OCI-LY3 (cell line): ENCODE measurements at regions not wholly inside any gene's neighbourhood (a gene's known extent, or its start where the extent isn't known, plus 50 kb on each side); places are given as distances from the start of the nearest gene placed in this dataset.

Experiments
- H2AFZ ChIP-seq: fragments of 200-600, 300-600 bp; shearing (Covaris generic); 2 replicates; pipeline ENCODE4 v1.6.0; 2014; ENCODE audit warnings: antibody characterized with exemption, low read depth, low read length
- H3K27ac ChIP-seq: fragments of 200-600, 300-600 bp; sonication (generic); 2 replicates; pipeline ENCODE4 v1.5.1; 2014; ENCODE audit warnings: mild to moderate bottlenecking, low read length, moderate library complexity, mixed read lengths
- H3K27me3 ChIP-seq: fragments of 200-600, 300-600 bp; sonication (generic); 2 replicates; pipeline ENCODE4 v1.6.1; 2014; ENCODE audit warnings: low read depth, low read length, mixed read lengths
- H3K36me3 ChIP-seq: fragments of 200-600, 300-600 bp; sonication (generic); replicated peaks from 2 replicates; pipeline ENCODE3; 2014; ENCODE audit warnings: low read depth, low read length, mixed read lengths
- H3K4me1 ChIP-seq: fragments of 300-600, 200-600 bp; sonication (generic); 2 replicates; pipeline ENCODE4 v1.6.1; 2014; ENCODE audit warnings: low read length, mixed read lengths
- H3K4me2 ChIP-seq: fragments of 200-600, 300-600 bp; sonication (generic); 2 replicates; pipeline ENCODE4 v1.6.1; 2014; ENCODE audit warnings: low read length, mixed read lengths
- H3K4me3 ChIP-seq: fragments of 300-600, 200-600 bp; sonication (generic); 2 replicates; pipeline ENCODE4 v1.5.1; 2014; ENCODE audit warnings: antibody characterized with exemption, mild to moderate bottlenecking, low read length, moderate library complexity
- H3K79me2 ChIP-seq: fragments of 300-600, 200-600 bp; shearing (Covaris generic); 2 replicates; pipeline ENCODE4 v1.6.1; 2014; ENCODE audit warnings: mild to moderate bottlenecking, low read length, mixed read lengths
- H3K9ac ChIP-seq: fragments of 300-600, 200-600 bp; shearing (Covaris generic); 2 replicates; pipeline ENCODE4 v1.6.0; 2014; ENCODE audit warnings: mild to moderate bottlenecking, low read length, moderate library complexity
- H3K9me3 ChIP-seq: fragments of 200-600, 300-600 bp; shearing (Covaris generic); 2 replicates; pipeline ENCODE4 v1.6.1; 2014; ENCODE audit warnings: low read length, mixed read lengths; ENCODE audit not compliant: insufficient read depth
- H4K20me1 ChIP-seq: fragments of 200-600, 300-600 bp; sonication (generic); 2 replicates; pipeline ENCODE4 v1.6.1; 2016; ENCODE audit warnings: low read length, mixed read lengths; ENCODE audit not compliant: insufficient read depth
- EZH2phosphoT487 ChIP-seq: fragments of 200-600 bp; shearing (Covaris generic); IDR thresholded peaks from 2 replicates; pipeline ENCODE4 v1.6.1; 2018; ENCODE audit warnings: antibody characterized with exemption, mixed run types, low read depth
- TF ChIP-seq, protein P1 (sequence below): fragments of 200-600, 300-600 bp; sonication (generic); IDR thresholded peaks from 2 replicates; pipeline ENCODE4 v1.5.1; 2014; ENCODE audit warnings: antibody characterized with exemption, low read length, low read depth

DNA sequence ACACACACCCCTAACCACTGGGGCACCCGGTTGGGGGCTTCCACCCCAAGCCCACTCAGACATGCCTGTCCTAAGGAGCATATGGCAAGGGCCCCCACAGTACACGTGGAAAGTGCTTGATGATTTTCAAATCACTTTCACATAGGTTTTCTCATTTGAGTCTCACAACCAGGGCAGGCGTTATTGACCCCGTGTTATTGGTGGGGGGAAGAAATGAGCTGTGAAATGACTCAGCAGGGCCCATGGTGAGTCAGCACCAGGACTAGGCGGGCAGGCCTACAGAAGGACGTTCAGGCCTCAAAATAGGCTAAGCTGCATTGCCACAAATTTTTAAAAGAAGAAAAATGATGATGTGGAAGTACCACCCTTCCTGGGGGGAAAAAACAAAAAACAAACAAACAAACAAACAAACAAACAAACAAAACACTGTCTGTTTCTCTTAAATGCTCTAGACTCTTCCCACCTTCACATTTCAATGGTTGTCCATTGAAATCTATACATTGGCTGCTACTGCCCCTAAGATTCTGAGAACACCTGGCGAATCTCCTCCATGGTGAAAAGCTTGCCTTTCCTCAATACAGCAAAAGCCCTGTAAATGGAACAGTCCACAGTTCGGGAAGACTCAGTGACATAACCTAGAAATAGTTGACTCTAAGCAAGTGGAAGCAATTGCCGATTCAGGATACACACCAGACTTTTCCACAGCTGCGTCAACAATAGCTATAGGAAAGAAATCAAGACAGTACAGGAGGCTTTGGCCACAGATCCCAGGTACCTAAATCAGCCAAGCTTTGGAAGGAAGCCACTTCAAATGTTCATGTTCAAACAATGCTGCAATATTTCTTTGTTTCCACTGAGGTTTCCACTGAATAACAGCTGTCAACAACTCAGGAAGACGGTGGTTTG lies 234.7 kb downstream of the TOMM20 start:
- Histone ChIP-seq H3K36me3 (no peaks in the 10 kb centered on the region), H3K9me3 (no peaks in the 10 kb centered on the region), H3K4me2 (peak overlapping the region; percentile 36), H3K27ac (peak overlapping the region; percentile 9; the same call in 1 of the 2 replicates), H3K79me2 (no peaks in the 10 kb centered on the region), H2AFZ (peak overlapping the region; percentile 32; the same call in 1 of the 2 replicates), H3K4me1 (peaks cover 17% of the 10 kb centered on the region), H3K4me3 (no peak overlapping the region), H3K27me3 (peaks cover 20% of the 10 kb centered on the region), H4K20me1 (no peaks in the 10 kb centered on the region), H3K9ac (peak overlapping the region; percentile 20; the same call in 1 of the 2 replicates)
- TF ChIP-seq EZH2phosphoT487 = no peak
- TF ChIP-seq, protein P1, sequence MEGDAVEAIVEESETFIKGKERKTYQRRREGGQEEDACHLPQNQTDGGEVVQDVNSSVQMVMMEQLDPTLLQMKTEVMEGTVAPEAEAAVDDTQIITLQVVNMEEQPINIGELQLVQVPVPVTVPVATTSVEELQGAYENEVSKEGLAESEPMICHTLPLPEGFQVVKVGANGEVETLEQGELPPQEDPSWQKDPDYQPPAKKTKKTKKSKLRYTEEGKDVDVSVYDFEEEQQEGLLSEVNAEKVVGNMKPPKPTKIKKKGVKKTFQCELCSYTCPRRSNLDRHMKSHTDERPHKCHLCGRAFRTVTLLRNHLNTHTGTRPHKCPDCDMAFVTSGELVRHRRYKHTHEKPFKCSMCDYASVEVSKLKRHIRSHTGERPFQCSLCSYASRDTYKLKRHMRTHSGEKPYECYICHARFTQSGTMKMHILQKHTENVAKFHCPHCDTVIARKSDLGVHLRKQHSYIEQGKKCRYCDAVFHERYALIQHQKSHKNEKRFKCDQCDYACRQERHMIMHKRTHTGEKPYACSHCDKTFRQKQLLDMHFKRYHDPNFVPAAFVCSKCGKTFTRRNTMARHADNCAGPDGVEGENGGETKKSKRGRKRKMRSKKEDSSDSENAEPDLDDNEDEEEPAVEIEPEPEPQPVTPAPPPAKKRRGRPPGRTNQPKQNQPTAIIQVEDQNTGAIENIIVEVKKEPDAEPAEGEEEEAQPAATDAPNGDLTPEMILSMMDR = no peak

DNA sequence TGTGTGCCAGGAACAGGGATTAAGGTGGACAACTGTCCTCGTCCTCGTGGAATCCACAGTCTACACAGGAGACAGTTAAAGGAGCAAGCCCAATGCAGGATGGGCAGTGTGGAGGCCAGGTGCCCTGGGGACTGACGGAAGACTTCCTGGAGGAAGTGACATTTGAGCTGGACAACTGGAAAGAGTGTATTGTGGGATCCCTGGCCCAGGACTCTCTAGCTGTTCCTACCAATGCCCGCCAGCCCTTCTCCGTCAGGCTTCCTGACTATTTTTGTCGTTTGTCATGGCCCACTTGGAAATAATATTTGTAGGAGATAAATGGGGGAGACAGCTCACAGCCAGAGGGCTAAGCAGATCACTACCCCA lies 235.3 kb downstream of the TOMM20 start:
- Histone ChIP-seq H2AFZ (0 out of 2 replicates have a peak overlapping the region, but pooled peaks have one; percentile 32), H3K9me3 (no peaks in the 10 kb centered on the region), H3K27me3 (peaks cover 20% of the 10 kb centered on the region), H3K27ac (peak overlapping the region; percentile 9; the same call in 1 of the 2 replicates), H3K36me3 (no peaks in the 10 kb centered on the region), H4K20me1 (no peaks in the 10 kb centered on the region), H3K4me3 (no peak overlapping the region), H3K9ac (peak overlapping the region; percentile 20; the same call in 1 of the 2 replicates), H3K4me1 (peaks cover 17% of the 10 kb centered on the region), H3K4me2 (peak overlapping the region; percentile 36), H3K79me2 (no peaks in the 10 kb centered on the region)
- TF ChIP-seq, protein P1 = no peak
- TF ChIP-seq EZH2phosphoT487 = no peak

DNA sequence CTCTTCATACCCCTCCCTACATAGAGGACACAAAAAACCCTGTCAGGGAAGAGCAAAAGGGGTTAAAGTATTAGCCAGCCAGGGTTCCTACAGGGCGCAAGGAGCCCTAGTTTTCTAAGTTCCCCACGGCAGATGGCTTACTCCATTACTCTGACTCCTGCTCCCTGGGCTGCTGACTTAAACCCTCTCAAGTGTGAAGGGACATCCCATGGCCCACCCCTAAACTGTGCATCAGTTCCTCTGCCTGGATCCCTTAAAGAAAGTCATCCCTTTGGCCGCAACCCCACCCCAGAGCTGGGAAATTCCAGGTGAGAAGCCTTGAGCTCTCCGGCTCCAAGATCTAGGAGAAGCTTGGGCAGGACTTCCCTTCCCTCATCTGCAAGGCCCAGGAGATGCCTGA lies 236.0 kb downstream of the TOMM20 start:
- H2AFZ ChIP-seq = no peak overlapping the region
- no peaks in the 10 kb centered on the region for H3K79me2 ChIP-seq
- H3K4me3 ChIP-seq = no peak overlapping the region
- peaks cover 20% of the 10 kb centered on the region for H3K27me3 ChIP-seq
- H3K4me1 ChIP-seq = peaks cover 17% of the 10 kb centered on the region
- no peaks in the 10 kb centered on the region for H4K20me1 ChIP-seq
- H3K9me3 ChIP-seq = no peaks in the 10 kb centered on the region
- no peak for TF ChIP-seq EZH2phosphoT487
- TF ChIP-seq, protein P1 = no peak
- no peaks in the 10 kb centered on the region for H3K36me3 ChIP-seq
- H3K4me2 ChIP-seq = no peak overlapping the region
- no peak overlapping the region for H3K27ac ChIP-seq
- no peak overlapping the region for H3K9ac ChIP-seq

DNA sequence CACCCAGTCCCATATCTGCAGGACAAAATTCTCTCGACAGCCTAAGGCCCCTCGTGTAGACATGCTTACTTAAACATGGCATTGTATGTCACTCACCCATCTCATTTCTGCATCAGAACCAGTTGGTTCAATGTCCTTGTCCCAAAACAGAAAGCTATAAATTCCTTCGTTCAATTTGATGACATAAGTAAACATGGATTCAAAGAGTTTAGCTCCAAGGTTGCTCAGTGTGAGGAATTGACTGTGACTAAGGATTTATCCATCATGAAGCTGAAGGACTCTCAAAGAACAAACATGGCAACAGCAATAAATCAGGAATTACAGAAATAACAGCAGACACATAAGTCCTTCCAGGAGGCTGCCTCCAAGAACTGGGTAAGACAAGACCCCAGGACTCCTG lies 237.2 kb downstream of the TOMM20 start:
- Histone ChIP-seq H3K4me2 (no peak overlapping the region), H3K27ac (no peak overlapping the region), H3K4me3 (no peak overlapping the region), H2AFZ (no peak overlapping the region), H3K79me2 (no peaks in the 10 kb centered on the region), H3K9me3 (no peaks in the 10 kb centered on the region), H3K9ac (no peak overlapping the region), H3K27me3 (peaks cover 23% of the 10 kb centered on the region), H4K20me1 (no peaks in the 10 kb centered on the region), H3K36me3 (no peaks in the 10 kb centered on the region), H3K4me1 (peaks cover 17% of the 10 kb centered on the region)
- TF ChIP-seq EZH2phosphoT487 = no peak
- TF ChIP-seq, protein P1 = no peak
